ENCODE measurements at regions not wholly inside any gene's neighbourhood (a gene's known extent, or its start where the extent isn't known, plus 50 kb on each side); places are given as distances from the start of the nearest gene placed in this dataset.

GRCh38 chr2:17065536-17065935, 399.9 kb upstream of the CYRIA start (continued):
- no peak for TF ChIP-seq ZNF462 (CRISPR knock-in tag; IDR thresholded peaks at IDR 0.05)
- TF ChIP-seq POLR2AphosphoS5 (IDR thresholded peaks at IDR 0.05; ENCODE audit: low read depth) = no peak

GRCh38 chr2:17061028-17061427, 395.4 kb upstream of the CYRIA start:
- Histone ChIP-seq H3K36me3 (ENCODE audit: insufficient read depth) (no peaks in the 10 kb centered on the region), H3K4me3 (no peak overlapping the region), H3K27me3 (ENCODE audit: insufficient read depth) (no peaks in the 10 kb centered on the region), H3F3A (replicated peaks; ENCODE audit: low read depth) (no peaks in the 10 kb centered on the region), H3K4me2 (no peak overlapping the region), H3K79me2 (replicated peaks; ENCODE audit: insufficient read depth) (no peaks in the 10 kb centered on the region), H2AFZ (no peak overlapping the region), H4K20me1 (replicated peaks; ENCODE audit: insufficient read depth) (no peaks in the 10 kb centered on the region), H3K4me1 (ENCODE audit: insufficient read depth) (peaks cover 29% of the 10 kb centered on the region; the same call in 1 of the 2 replicates), H3K9me2 (ENCODE audit: insufficient read depth) (no peaks in the 10 kb centered on the region), H3K27ac (ENCODE audit: low read depth) (no peak overlapping the region)
- Mint-ChIP-seq H3K27ac (no peak overlapping the region), H3K36me3 (ENCODE audit: low read depth) (no peaks in the 10 kb centered on the region), H3K4me3 (no peak overlapping the region), H3K4me1 (peaks cover 35% of the 10 kb centered on the region), H3K27me3 (ENCODE audit: insufficient read depth, low read depth, poor library complexity) (no peaks in the 10 kb centered on the region), H3K9me3 (no peaks in the 10 kb centered on the region)
- DNase-seq (ENCODE audit: low spot score) = no peak
- ATAC-seq = no peak
- TF ChIP-seq STAT1 (IDR thresholded peaks at IDR 0.05; ENCODE audit: unreplicated experiment) (no peak), ZNF462 (CRISPR knock-in tag; IDR thresholded peaks at IDR 0.05) (no peak), JUNB (IDR thresholded peaks at IDR 0.05; ENCODE audit: unreplicated experiment) (no peak), EZH2phosphoT487 (IDR thresholded peaks at IDR 0.05; ENCODE audit: unreplicated experiment) (no peak), ZNF331 (CRISPR knock-in tag; IDR thresholded peaks at IDR 0.05; ENCODE audit: low read depth) (no peak), ZNF114 (CRISPR knock-in tag; IDR thresholded peaks at IDR 0.05) (no peak)

Data from GM23338 (cell line).